Ovary (tissue), 3 donors: ENCODE measurements at regions not wholly inside any gene's neighbourhood (a gene's known extent, or its start where the extent isn't known, plus 50 kb on each side); places are given as distances from the start of the nearest gene placed in this dataset.

Experiments
- EP300 ChIP-seq: sonication (generic); formaldehyde crosslinking; IDR thresholded peaks from one replicate; pipeline ENCODE4 v1.6.1; 2017; ENCODE audit warnings: antibody characterized with exemption
- POLR2A ChIP-seq: fragments of 450-650 bp; IDR thresholded peaks from one replicate; pipeline ENCODE4 v1.6.1; 2017; ENCODE audit warnings: antibody characterized with exemption, mild to moderate bottlenecking, moderate library complexity
- TF ChIP-seq, protein P1 (sequence below), 3 donors: fragments of 450-650 bp in 2 of 3; fragments of 200-600 bp in 1 of 3; IDR thresholded peaks; one replicate each; pipeline versions ENCODE4 v1.5.1 to v1.8.0; 2016 to 2022; ENCODE audit warnings: antibody characterized with exemption in 3 of 3, mild to moderate bottlenecking in 1 of 3
- donor health status: DM: no; HTN: no; CAD: no.

DNA sequence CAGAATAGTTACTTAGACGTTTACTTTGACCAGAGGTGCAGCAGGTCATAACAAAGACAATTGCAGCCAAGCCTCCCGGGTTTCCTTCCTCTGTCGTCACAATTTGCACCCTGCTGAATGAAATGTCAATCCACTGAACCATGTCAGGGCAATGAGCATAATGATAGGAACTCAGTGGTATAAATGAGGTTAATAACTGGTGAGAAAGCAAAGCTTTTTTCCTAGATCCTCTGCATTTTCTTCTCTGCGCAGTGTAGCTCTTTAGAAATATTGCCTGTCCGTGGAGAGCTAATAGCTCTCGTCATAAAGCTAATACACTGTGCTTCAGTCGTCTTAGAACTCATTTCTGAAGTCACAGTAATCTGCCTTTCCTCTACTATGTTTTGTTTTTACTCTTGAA lies 1960.1 kb upstream of the ADGRL3 start:
- no peak for TF ChIP-seq EP300
- TF ChIP-seq, protein P1, sequence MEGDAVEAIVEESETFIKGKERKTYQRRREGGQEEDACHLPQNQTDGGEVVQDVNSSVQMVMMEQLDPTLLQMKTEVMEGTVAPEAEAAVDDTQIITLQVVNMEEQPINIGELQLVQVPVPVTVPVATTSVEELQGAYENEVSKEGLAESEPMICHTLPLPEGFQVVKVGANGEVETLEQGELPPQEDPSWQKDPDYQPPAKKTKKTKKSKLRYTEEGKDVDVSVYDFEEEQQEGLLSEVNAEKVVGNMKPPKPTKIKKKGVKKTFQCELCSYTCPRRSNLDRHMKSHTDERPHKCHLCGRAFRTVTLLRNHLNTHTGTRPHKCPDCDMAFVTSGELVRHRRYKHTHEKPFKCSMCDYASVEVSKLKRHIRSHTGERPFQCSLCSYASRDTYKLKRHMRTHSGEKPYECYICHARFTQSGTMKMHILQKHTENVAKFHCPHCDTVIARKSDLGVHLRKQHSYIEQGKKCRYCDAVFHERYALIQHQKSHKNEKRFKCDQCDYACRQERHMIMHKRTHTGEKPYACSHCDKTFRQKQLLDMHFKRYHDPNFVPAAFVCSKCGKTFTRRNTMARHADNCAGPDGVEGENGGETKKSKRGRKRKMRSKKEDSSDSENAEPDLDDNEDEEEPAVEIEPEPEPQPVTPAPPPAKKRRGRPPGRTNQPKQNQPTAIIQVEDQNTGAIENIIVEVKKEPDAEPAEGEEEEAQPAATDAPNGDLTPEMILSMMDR (IDR thresholded peaks at IDR 0.05) = no peak
- TF ChIP-seq POLR2A = no peak
